ENCODE measurements at regions not wholly inside any gene's neighbourhood (a gene's known extent, or its start where the extent isn't known, plus 50 kb on each side); places are given as distances from the start of the nearest gene placed in this dataset.
"Not testable (repeated sequence)": the region's sequence is repeated elsewhere in the genome, so short reads cannot be mapped to it uniquely, and the experiment has no call there.

DNA sequence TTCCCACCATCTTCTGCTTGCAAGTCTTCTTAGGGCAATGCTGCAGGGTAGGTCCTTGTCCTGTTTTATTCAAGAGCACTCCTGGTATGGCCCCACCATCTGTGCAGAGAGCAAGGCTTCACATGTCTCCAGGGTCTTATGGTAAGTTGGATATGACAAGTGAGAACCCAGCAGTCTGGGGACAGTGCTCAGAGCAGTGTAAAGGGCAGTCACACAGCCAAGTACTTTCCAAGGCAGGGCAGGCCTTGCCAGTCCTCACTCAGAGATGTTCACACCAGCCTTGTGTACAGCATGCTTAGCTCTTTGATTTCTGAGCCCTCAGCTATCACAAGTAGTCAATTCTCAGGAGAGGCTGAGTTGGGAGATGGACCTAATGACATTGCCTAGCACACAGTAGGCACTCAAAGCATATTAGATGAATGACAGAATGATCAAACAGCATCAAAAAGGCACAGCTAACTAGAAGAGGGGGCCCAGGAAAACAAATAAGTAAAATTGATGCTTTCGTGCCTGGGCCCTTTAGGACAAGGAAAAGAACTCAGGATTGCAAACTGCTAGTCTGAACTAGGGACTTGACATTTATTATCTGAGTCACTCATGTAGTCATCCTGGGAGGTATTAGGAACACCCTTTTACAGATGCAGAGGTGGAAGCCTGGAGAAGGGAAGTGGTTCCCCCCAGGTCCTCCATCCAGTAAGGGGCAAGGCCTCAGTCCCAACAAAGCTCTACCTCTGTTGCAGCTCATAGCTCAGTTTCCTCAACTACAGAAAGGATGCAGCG, 86.7 kb upstream of the CTAGE1 start:
- no peak for DNase-seq (ENCODE audit: low read depth)

DNA sequence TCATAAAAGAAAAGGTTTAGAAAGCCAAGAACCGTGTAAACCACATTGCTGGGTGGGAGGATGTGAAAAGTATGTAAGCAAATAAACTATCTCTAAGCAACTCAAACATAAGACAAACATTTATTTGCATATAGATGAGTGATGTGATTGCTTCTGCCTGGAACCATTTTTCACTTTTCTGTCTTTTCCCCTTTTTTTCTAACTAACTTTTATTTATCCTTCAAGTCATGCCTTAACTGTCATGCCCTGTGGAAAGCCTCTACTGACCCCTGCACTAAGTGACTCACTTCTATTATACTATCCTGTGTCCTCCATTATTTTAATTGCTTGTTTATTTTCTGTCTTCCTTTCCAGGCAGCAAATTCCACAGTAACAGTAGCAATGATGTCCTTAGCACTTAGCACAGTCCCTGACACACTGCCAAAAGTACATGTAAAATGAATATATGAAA, 87.5 kb upstream of the CTAGE1 start:
- DNase-seq (ENCODE audit: low read depth) = no peak

DNA sequence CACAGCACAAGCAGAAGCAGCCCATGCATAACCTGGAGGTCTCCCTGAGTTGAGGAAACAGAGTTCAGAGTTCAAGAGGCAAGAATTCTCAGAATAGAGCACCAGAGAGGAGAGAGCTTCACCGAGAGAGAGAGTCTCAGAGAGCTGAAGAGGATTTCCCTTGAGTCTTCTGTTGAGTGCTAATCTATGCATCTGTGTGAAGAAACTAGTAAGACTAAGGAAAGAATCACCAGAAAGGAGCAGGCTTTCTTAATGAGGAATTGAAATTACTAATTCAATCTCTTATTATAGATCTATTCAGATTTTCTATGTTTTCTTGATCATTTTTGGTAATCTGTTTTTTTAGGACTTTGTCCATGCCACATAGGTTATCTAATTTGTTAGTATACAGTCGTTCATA, 89.3 kb upstream of the CTAGE1 start:
- no peak for DNase-seq (ENCODE audit: low read depth)

DNA sequence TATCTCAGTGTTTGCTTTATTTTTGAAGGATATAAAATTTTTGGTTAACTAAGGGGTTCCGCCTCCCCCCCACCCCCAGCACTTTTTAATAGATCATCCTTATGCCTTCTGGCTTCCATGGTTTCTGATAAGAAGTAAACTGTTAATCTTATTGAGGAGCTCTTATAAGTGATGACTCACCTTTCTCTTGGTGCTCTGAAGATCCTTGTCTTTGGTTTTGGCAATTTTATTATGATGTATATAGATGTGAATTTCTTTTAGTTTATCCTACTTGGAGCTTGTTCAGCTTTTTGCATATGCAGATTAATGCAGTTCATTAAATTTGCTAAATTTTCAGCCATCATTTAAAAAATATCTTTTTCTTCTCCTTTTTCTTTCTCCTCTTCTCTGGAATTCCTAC, 91.7 kb upstream of the CTAGE1 start:
- no peak for DNase-seq (ENCODE audit: low read depth)

DNA sequence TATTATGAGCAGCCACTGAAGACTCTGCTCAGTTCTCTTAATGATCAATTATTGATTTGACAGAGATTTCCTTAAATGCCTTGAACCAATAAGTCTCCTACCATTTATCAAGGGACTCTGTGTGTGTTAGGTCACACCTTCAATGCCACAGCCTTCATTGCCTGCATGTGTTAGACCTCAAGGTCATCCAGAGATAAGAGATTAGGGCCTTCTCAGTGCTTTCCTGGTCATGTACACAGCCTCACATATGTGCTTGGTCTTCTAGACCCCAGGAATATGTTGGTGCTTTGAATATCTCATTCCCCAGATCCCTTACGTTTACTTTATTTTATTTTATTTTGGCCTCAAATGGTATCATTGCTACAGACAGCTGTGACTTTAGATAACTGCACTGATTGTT, 93.0 kb upstream of the CTAGE1 start:
- no peak for DNase-seq (ENCODE audit: low read depth)

DNA sequence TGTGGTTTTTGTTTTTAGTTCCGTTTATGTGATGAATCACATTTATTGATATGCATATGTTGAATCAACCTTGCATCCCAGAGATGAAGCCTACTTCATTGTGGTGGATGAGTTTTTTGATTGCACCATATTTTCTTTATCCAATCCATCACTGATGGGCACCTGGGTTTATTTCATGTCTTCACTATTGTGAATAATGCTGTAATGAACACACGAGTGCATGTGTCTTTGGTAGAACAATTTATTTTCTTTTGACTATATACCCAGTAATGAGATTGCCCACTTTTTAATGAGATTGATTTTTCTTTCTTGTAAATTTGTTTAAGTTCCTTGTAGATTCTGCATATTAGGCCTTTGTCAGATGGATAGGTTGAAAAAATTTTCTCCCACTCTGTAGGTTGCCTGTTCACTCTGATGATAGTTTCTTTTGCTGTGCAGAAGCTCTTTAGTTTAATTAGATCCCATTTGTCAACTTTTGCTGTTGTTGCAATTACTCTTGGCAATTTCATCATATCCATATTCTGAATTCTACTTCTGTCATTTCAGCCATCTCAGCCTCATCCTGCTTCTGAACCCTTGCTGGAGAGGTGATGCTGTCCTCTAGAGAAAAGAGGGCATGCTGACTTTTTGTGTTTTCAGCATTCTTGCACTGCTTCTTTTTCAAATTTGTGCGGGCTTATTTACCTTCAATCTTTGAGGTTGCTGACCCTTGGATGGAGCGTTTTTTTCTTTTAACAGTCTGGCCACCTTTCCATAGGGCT, 96.2 kb upstream of the CTAGE1 start:
- DNase-seq (ENCODE audit: low read depth) = no peak

DNA sequence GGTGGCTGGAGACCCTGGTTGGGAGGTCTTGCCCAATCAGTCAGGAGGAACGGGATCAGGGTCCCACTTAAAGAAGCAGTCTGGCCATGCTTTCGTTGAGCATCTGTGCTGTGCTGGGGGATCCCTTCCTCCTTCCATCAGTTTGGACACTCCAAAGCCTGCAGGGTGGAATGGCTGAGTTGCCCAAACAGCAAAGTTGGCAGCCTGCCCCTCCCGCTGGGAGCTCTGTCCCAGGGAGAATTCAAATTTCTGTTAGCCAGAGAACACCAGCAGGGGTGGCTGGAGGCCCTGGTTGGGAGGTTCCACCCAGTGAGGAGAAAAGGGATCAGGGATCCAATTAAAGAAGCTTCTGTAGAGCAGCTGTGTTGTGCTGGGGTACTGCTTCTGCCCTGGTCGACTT, 96.9 kb upstream of the CTAGE1 start:
- DNase-seq (ENCODE audit: low read depth) = no peak

DNA sequence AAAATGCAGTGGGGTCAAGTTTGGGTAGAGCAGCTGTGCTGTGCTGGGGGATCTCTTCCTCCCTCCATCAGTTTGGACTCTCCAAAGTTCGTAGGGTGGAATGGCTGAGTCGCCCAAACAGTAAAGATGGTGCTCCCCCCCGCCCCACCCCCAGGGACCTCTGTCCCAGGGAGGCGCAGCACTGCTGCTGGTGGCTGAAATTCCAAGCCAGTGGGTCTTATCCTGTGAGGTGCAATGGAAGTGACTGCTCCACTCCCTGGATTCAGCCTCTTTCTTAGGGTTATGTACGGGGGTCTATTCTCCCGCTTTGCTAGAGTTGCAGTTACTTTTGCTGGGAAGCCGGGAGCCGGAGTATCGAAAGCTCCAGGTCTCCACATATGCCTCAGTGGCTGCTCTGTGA, 97.5 kb upstream of the CTAGE1 start:
- DNase-seq (ENCODE audit: low read depth) = no peak

DNA sequence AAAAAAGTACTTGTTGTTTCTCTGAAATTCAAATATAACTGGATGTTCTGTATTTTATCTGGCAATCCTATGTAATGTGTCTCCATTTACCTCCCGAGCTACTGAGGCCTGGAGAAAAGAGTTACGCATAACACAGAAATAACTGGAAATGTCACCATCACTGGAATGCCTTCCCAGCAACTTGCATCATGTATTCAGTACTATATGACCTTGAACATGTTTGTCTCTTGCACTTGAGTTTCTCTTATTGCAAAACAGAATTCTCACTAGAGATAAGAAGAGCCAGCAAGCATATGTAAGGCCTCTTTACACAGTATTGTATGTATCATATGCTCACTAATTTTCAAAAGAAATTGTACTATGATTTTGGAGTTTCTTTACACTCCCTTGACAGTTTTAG, 99.6 kb upstream of the CTAGE1 start:
- DNase-seq (ENCODE audit: low read depth) = no peak

DNA sequence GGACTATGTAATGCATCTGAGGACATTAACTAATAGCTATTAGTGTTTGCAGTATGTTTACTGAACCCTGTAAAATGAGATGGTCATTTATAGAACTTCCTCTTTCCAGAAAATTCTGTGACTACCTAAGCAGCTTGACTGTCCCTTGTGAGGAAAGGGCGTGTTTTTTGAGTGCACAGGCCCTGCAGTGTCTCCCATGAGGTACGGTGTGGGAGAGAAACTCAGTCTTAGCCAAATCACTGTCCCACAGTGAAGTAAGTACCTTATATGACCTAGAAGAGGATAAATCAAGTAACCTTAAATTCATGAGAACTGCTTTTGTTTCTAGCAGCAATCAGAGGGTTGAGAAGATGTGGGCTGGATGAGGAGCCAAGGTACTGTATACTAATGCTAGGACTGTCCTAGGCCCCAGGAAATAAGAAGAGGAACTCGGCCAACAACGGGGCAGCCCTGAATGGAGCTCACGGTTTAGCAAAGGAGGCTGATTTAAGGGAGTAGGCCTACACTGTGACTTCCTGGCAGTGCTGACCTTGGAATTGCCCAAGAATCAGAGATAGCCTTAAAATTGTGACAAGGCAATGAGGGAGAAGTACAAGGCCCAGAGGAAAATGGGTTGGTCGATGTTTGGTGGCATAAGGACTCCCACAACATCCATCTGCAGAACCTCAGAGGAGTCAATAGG, 103.5 kb upstream of the CTAGE1 start:
- DNase-seq (ENCODE audit: low read depth) = no peak

DNA sequence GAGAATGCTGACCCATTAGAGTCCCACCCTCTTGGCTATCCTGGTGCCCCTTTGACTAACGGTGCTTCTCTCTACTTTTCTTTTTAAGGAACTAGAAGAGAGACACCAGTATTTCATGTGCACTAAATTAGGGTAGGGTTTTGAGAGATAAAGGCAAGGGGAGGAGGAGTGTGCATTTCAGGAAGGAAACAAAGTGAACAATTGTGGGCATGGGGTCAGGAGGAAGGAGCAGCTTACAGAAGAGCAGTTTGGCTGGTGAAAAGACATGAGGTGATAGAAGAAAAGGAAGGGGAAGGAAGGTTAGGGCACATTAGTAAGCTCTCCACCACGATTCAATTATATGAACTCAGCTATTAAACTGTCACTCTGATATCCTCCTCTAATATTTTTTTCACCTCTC, 105.8 kb upstream of the CTAGE1 start:
- no peak for DNase-seq (ENCODE audit: low read depth)

DNA sequence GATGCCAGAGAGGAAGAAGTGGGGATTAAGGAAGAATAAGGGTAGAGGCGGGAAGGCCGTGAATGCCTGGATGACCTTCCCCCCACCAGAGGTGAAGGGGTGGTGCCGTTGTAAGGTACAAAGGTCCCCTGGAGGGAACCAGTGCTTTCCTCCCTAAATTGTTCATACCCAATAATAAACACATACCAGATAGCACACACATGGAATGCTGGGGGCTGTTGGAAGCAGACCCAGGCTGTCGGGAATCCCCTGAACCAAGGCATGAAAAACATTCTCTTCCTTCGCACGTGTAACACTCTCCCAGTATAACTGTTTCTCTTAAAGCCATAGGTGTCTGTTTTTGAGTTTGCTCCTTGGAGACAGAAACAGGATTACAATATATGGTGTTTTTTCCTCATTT, 107.1 kb upstream of the CTAGE1 start:
- DNase-seq (ENCODE audit: low read depth) = no peak

DNA sequence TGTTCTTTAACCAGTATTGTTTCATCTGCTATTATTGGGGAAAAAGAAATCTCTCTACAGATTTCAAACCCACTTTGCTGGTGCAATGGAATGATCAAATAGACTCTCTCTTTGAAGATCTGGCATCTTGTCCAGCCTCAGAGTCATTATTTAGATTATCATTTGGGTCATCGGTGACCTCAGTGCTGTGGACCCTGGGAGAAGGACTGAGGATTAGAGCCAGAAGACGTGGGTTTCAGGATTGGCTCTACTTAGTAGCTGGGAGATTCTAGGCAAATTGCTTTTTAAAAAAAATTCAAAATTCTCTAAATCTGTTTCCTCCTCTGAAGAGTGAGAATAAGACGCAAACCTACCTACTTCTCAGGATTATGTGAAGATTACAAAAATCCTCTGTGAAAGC, 107.6 kb upstream of the CTAGE1 start:
- DNase-seq (ENCODE audit: low read depth) = no peak

DNA sequence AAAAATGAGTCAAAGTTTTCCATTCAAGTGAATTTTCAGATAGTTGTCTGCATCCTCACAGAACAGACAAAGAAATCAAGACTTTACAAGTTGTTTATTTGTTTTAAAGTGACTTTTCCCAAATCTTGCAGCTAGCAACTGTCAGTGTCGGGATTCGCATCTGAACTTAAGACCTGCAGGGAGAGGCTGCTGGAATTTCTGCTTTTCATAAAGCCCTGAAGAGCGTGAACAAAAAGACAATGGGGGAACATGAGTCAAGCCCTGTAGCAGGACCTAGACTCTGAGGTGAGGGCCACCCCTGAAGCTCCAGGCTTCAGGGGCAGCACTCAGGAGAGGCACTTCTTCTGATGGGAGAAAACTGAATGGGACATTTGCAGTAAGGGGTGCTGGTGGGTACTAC, 108.2 kb upstream of the CTAGE1 start:
- DNase-seq (ENCODE audit: low read depth) = no peak

DNA sequence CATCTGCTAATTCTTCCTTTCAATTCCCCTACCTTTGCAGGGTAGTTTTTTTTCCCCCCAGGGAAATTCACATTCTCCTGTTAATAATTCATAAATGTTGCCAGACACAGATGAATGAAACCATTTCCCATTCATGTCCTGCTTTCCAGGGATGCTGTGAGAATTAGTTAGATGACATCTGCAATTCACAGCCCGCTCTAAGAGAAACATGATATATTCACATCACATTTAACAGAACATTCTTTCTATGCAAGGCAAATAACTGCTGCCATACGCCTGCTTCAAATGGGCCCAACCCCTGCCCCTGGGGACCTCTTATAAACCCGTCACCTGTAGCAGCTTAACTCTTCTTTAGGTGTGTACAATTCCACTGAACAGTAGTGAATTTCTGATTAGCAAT, 110.6 kb upstream of the CTAGE1 start:
- no peak for DNase-seq (ENCODE audit: low read depth)

DNA sequence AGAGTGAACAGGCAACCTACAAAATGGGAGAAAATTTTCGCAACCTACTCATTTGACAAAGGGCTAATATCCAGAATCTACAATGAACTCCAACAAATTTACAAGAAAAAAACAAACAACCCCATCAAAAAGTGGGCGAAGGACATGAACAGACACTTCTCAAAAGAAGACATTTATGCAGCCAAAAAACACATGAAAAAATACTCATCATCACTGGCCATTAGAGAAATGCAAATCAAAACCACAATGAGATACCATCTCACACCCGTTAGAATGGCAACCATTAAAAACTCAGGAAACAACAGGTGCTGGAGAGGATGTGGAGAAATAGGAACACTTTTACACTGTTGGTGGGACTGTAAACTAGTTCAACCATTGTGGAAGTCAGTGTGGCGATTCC, 117.0 kb upstream of the CTAGE1 start:
- DNase-seq (ENCODE audit: low read depth) = not testable (repeated sequence)

DNA sequence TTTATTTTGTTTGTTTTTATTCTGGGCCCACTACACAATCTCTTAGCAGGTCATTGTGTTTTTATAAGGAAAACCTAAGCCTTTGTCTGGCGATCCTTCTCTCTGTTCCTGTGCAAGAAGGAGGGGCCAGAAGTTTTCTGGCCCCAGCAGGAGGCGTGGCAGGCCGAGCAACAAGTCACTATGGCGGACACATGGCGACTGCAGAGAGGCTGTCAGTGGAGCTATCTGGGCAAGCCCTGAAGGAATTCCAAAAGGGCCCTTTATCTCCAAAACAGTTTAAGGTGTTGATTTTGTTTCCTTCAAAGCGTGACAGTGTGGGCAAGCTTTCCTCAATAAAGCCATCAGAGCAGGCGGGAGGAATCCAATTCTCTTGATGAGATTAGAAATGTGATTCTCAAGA, 118.8 kb upstream of the CTAGE1 start:
- no peak for DNase-seq (ENCODE audit: low read depth)

DNA sequence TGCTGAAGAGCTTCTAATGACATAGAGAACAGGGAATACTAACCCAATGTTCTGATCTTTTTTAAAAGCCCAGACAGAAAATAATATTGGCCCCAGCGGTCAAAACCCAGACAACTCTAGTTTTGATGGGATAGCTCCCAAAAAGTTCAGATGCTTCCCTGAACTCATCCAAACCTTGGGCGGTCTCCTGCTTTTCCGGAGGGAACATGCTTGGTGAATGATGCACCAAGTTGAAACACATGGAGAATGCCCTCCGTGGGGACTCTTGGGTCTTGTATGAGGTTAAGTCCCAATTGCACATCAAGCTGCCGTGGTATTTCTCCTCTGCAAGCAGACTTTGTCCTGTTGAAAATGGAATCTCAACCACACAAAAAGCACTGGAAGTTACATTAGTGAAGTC, 120.7 kb upstream of the CTAGE1 start:
- no peak for DNase-seq (ENCODE audit: low read depth)

DNA sequence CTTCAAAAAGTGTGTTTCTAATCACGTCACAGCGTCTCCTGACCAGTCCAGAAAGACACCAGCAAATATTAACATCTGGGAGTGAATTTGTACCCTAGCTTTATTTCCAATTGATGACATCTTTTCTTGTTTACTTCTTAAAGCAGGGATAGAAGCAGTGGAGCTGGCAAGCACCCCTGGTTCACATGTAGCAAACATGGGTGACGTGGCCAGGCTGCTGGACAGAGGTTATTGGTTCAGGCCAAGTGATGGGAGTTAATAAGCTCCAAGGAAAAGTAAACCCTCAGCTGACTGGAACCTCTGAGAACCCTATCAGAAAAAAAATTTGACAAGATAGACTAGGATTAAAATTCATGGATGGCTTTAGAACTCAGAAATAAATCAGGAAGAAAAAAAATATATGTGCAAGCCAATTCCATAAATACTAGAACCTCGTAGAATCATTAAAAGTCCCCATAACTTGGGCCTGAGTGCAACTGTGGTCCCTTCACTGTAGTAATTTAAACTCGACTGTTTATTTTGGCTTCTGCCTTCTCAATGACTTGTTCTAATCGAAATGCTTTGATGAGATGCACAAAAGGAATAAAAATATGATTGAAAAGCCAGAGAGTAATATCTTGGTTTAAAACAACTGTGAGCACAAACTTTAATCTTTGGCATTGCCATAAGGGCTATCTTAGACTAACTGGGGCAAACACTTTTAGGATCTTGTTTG, 121.5 kb upstream of the CTAGE1 start:
- no peak for DNase-seq (ENCODE audit: low read depth)

DNA sequence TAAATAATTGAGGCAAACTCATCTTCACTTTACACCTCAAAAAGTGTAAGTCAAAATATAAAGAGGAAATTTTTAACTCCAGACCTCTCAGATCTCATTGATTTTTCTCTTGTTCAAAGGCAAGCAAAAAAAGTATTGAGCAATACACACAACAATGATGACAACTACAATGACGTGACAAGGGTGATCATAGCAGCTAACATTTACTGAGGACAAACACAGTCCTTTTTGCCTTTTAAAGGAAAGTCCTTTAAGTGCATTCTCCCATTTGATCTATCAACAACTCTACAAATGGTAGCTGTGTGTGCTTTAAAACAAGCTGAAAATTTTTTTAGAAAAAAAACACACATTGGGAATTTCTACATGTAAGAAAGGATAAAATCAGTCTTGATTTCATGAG, 123.5 kb upstream of the CTAGE1 start:
- no peak for DNase-seq (ENCODE audit: low read depth)

DNA sequence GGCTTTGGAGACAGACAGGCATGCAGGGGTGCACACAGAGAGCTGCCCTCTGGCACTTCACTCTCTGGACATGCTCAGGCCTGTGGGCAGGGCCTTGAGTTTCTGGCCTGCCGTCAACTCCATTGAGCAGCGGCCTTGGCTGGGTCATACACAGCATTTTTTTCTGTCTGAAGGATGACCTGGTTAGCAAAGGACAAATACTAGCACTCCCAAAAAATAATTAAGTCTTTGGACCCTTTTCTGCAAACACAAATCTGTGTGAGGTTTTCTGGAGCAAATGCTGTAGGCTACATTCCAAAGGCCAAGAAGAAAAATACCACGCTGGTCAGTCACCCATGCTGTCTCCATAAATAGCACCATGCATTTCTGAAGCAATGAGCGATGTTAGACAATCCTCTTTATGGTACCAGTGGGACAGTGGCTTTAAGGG, 124.7 kb upstream of the CTAGE1 start:
- no peak for DNase-seq (ENCODE audit: low read depth)

DNA sequence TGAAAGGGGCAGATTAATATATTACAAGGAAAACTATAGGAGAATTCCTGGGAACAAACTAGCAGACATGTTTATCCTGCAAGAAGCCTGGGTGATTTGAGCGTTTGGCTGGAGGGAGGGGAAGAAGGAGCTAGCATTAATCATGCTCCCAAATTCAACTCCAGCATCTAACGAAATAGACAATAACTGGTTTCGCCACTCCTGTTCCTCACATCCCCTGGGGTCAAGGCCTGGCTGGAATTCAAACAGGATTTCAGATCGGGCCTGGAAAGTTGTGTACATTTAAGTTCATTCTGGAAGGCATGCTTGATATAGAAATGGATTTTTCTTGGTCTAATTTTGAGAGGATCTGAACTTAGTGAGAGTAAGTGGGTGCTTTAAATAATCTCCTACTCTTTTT, 126.1 kb upstream of the CTAGE1 start:
- no peak for DNase-seq (ENCODE audit: low read depth)
